HepG2 (cell line): ENCODE measurements at regions not wholly inside any gene's neighbourhood (a gene's known extent, or its start where the extent isn't known, plus 50 kb on each side); places are given as distances from the start of the nearest gene placed in this dataset.

Source experiments
- HOXA5 ChIP-seq: sonication (generic); formaldehyde crosslinking; IDR thresholded peaks from 2 replicates; pipeline ENCODE4 v1.4.0; 2020; ENCODE audit warnings: missing genetic modification reagents
- HOXA7 ChIP-seq: sonication (generic); formaldehyde crosslinking; IDR thresholded peaks from 2 replicates; pipeline ENCODE4 v1.8.1; 2022; ENCODE audit warnings: mild to moderate bottlenecking, missing genetic modification reagents, moderate library complexity
- IKZF1 ChIP-seq: fragments of 450-650 bp; IDR thresholded peaks from 2 replicates; pipeline ENCODE4 v1.7.1; 2016
- KDM6A ChIP-seq: IDR thresholded peaks from 2 replicates; pipeline ENCODE4 v1.6.1; 2016; ENCODE audit warnings: low read depth
- MAFF ChIP-seq: IDR thresholded peaks from 2 replicates; pipeline ENCODE4 v1.6.1; 2011; ENCODE audit warnings: low read depth, low read length, improper control_type of control experiment
- PHF5A ChIP-seq: IDR thresholded peaks from one replicate; pipeline ENCODE4 v1.6.1; 2018; ENCODE audit warnings: low read depth, missing genetic modification reagents; ENCODE audit not compliant: unreplicated experiment
- POLR2A ChIP-seq, 2 experiments: IDR thresholded peaks; 2 replicates each; pipeline ENCODE4 v1.6.1; 2011; ENCODE audit warnings: low read depth in 2 of 2, low read length in 2 of 2, mild to moderate bottlenecking in 1 of 2, moderate library complexity in 1 of 2; ENCODE audit not compliant: insufficient read depth in 1 of 2
- XRCC5 ChIP-seq: fragments of 200-400 bp; formaldehyde crosslinking; optimal IDR thresholded peaks from 2 replicates; pipeline ENCODE3; 2017; ENCODE audit warnings: mild to moderate bottlenecking, low read length
- ZBTB8A ChIP-seq: sonication (generic); formaldehyde crosslinking; IDR thresholded peaks from 2 replicates; pipeline ENCODE4 v1.4.0; 2020; ENCODE audit warnings: mild to moderate bottlenecking, low read depth, missing genetic modification reagents, borderline replicate concordance
- ZNF746 ChIP-seq: sonication (generic); formaldehyde crosslinking; IDR thresholded peaks from 2 replicates; pipeline ENCODE4 v1.8.0; 2022; ENCODE audit warnings: mild to moderate bottlenecking, missing genetic modification reagents
- ZNF792 ChIP-seq: IDR thresholded peaks from 2 replicates; pipeline ENCODE4 v1.6.1; 2016
- TF ChIP-seq, protein P1 (sequence below): sonication (generic); formaldehyde crosslinking; IDR thresholded peaks from 2 replicates; pipeline ENCODE4 v1.5.0; 2020; ENCODE audit warnings: mild to moderate bottlenecking, missing genetic modification reagents, borderline replicate concordance
- TF ChIP-seq, protein P2 (sequence below): IDR thresholded peaks from 2 replicates; pipeline ENCODE4 v1.6.1; 2016; ENCODE audit warnings: mild to moderate bottlenecking, missing biosample characterization, missing genetic modification reagents
- TF ChIP-seq, protein P3 (sequence below): sonication (generic); formaldehyde crosslinking; IDR thresholded peaks from 2 replicates; pipeline ENCODE4 v1.4.0; 2020; ENCODE audit warnings: missing genetic modification reagents
- TF ChIP-seq, protein P4 (sequence below): sonication (generic); formaldehyde crosslinking; IDR thresholded peaks from 2 replicates; pipeline ENCODE4 v1.9.0; 2022; ENCODE audit warnings: missing genetic modification reagents, mild to moderate bottlenecking, borderline replicate concordance
- TF ChIP-seq, protein P5 (sequence below): sonication (generic); formaldehyde crosslinking; IDR thresholded peaks from 2 replicates; pipeline ENCODE4 v1.5.0; 2020; ENCODE audit warnings: missing genetic modification reagents
- TF ChIP-seq, protein P6 (sequence below): sonication (generic); formaldehyde crosslinking; IDR thresholded peaks from 2 replicates; pipeline ENCODE4 v1.4.0; 2020; ENCODE audit warnings: missing genetic modification reagents
- TF ChIP-seq, protein P7 (sequence below): IDR thresholded peaks from 2 replicates; pipeline ENCODE4 v1.6.1; 2012; ENCODE audit warnings: low read depth, low read length, improper control_type of control experiment
- TF ChIP-seq, protein P8 (sequence below), 2 experiments: fragments of 450-650 bp in 1 of 2; sonication (generic) in 1 of 2; formaldehyde crosslinking; IDR thresholded peaks; 2 replicates each; pipeline versions ENCODE4 v1.5.0 to v1.8.0; 2020 to 2022; ENCODE audit warnings: mild to moderate bottlenecking in 1 of 2, missing genetic modification reagents in 1 of 2

DNA sequence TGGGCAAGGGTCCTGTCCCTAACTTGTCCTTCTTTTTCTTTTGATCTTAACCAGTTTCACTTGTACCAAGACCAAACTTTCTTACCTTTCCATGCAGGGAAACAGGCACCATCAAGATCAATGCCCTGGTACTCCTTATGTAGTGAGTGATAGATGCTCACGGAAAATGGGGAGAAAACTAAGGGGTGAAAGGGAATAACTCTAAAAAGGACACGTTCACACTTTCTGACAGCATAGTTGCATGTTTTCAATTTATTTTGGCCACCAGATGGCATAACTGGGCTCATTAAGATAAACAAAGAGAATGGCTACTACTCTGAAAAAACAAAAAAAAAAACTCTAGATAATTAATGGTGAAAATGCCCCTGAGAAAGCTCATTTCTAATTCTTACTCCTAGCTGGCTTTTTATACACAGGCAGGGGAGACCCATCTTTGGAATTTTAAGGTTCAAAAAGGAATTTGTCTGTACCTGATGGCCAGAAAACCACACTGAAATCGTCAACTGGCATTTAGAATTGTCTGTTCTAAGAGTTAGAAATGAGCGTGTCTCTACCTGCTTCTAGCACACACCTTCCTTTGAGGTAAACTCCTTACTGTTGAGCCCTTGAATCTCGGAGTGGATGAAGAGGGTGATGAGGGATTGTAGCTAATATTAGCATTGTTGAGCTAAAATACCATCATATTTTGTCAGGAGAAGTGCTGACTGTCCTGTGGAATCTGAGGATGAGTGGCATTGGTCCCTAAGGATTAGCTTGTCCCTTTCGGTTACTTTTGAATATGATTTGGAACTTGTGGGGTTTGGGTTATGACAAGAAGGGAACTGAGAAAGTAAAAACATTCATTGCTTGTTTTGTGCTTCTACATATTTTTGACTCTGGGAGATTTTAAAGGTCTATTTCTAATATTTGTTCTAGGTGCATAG, 62.2 kb upstream of the DDR1 start (continued):
- TF ChIP-seq, protein P1, sequence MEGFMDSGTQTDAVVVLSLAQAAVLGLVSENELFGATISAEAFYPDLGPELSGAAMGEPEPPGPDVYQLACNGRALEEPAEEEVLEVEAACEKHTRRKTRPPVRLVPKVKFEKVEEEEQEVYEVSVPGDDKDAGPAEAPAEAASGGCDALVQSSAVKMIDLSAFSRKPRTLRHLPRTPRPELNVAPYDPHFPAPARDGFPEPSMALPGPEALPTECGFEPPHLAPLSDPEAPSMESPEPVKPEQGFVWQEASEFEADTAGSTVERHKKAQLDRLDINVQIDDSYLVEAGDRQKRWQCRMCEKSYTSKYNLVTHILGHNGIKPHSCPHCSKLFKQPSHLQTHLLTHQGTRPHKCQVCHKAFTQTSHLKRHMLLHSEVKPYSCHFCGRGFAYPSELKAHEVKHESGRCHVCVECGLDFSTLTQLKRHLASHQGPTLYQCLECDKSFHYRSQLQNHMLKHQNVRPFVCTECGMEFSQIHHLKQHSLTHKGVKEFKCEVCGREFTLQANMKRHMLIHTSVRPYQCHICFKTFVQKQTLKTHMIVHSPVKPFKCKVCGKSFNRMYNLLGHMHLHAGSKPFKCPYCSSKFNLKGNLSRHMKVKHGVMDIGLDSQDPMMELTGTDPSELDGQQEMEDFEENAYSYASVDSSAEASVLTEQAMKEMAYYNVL (CRISPR knock-in tag), result peak; percentile 10; the same call in 1 of the 2 replicates
- TF ChIP-seq, protein P2, sequence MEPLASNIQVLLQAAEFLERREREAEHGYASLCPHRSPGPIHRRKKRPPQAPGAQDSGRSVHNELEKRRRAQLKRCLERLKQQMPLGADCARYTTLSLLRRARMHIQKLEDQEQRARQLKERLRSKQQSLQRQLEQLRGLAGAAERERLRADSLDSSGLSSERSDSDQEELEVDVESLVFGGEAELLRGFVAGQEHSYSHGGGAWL (CRISPR knock-in tag), result no peak
- TF ChIP-seq, protein P3, sequence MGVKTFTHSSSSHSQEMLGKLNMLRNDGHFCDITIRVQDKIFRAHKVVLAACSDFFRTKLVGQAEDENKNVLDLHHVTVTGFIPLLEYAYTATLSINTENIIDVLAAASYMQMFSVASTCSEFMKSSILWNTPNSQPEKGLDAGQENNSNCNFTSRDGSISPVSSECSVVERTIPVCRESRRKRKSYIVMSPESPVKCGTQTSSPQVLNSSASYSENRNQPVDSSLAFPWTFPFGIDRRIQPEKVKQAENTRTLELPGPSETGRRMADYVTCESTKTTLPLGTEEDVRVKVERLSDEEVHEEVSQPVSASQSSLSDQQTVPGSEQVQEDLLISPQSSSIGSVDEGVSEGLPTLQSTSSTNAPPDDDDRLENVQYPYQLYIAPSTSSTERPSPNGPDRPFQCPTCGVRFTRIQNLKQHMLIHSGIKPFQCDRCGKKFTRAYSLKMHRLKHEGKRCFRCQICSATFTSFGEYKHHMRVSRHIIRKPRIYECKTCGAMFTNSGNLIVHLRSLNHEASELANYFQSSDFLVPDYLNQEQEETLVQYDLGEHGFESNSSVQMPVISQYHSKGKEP, result no peak
- TF ChIP-seq, protein P4, sequence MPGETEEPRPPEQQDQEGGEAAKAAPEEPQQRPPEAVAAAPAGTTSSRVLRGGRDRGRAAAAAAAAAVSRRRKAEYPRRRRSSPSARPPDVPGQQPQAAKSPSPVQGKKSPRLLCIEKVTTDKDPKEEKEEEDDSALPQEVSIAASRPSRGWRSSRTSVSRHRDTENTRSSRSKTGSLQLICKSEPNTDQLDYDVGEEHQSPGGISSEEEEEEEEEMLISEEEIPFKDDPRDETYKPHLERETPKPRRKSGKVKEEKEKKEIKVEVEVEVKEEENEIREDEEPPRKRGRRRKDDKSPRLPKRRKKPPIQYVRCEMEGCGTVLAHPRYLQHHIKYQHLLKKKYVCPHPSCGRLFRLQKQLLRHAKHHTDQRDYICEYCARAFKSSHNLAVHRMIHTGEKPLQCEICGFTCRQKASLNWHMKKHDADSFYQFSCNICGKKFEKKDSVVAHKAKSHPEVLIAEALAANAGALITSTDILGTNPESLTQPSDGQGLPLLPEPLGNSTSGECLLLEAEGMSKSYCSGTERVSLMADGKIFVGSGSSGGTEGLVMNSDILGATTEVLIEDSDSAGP (CRISPR knock-in tag), result no peak
- TF ChIP-seq, protein P5, sequence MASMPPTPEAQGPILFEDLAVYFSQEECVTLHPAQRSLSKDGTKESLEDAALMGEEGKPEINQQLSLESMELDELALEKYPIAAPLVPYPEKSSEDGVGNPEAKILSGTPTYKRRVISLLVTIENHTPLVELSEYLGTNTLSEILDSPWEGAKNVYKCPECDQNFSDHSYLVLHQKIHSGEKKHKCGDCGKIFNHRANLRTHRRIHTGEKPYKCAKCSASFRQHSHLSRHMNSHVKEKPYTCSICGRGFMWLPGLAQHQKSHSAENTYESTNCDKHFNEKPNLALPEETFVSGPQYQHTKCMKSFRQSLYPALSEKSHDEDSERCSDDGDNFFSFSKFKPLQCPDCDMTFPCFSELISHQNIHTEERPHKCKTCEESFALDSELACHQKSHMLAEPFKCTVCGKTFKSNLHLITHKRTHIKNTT, result no peak
- TF ChIP-seq, protein P6, sequence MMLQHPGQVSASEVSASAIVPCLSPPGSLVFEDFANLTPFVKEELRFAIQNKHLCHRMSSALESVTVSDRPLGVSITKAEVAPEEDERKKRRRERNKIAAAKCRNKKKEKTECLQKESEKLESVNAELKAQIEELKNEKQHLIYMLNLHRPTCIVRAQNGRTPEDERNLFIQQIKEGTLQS (CRISPR knock-in tag), result no peak
- TF ChIP-seq KDM6A (CRISPR knock-in tag) (no peak), ZNF746 (CRISPR knock-in tag) (no peak), ZBTB8A (CRISPR knock-in tag) (no peak), MAFF (0 out of 2 replicates have a peak, but pooled peaks have one; percentile 22), PHF5A (CRISPR knock-in tag) (peak; percentile 8), ZNF792 (CRISPR knock-in tag) (no peak), HOXA5 (peak; percentile 54; the same call in 1 of the 2 replicates), IKZF1 (no peak), POLR2A (IDR thresholded peaks at IDR 0.05; ENCODE audit: insufficient read depth in 1 of 2, low read depth in 2 of 2, low read length in 2 of 2) (no peak), HOXA7 (CRISPR knock-in tag) (no peak), XRCC5 (no peak)
- TF ChIP-seq, protein P7, sequence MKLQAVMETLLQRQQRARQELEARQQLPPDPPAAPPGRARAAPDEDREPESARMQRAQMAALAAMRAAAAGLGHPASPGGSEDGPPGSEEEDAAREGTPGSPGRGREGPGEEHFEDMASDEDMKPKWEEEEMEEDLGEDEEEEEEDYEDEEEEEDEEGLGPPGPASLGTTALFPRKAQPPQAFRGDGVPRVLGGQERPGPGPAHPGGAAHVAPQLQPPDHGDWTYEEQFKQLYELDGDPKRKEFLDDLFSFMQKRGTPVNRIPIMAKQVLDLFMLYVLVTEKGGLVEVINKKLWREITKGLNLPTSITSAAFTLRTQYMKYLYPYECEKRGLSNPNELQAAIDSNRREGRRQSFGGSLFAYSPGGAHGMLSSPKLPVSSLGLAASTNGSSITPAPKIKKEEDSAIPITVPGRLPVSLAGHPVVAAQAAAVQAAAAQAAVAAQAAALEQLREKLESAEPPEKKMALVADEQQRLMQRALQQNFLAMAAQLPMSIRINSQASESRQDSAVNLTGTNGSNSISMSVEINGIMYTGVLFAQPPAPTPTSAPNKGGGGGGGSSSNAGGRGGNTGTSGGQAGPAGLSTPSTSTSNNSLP, result no peak; the same call in 1 of the 2 replicates
- TF ChIP-seq, protein P8, sequence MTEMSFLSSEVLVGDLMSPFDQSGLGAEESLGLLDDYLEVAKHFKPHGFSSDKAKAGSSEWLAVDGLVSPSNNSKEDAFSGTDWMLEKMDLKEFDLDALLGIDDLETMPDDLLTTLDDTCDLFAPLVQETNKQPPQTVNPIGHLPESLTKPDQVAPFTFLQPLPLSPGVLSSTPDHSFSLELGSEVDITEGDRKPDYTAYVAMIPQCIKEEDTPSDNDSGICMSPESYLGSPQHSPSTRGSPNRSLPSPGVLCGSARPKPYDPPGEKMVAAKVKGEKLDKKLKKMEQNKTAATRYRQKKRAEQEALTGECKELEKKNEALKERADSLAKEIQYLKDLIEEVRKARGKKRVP (CRISPR knock-in tag; IDR thresholded peaks at IDR 0.05), result peak in 1 of 2 experiments; percentile 20; a peak in 1 of 4 replicates
